Mucosa of stomach (tissue), 1 donor: ENCODE measurements at regions not wholly inside any gene's neighbourhood (a gene's known extent, or its start where the extent isn't known, plus 50 kb on each side); places are given as distances from the start of the nearest gene placed in this dataset.

Experiments used
- H3K27me3 ChIP-seq: one replicate; pipeline ENCODE4 v1.7.0; 2013; ENCODE audit warnings: mild to moderate bottlenecking, low read length; ENCODE audit not compliant: control insufficient read depth, insufficient read depth
- H3K36me3 ChIP-seq: one replicate; pipeline ENCODE4 v1.7.0; 2013; ENCODE audit warnings: low read length; ENCODE audit not compliant: control insufficient read depth, insufficient read depth
- H3K4me1 ChIP-seq: one replicate; pipeline ENCODE4 v1.7.0; 2013; ENCODE audit warnings: mild to moderate bottlenecking, low read length; ENCODE audit not compliant: control insufficient read depth, insufficient read depth
- H3K4me3 ChIP-seq: one replicate; pipeline ENCODE4 v1.7.0; 2013; ENCODE audit warnings: low read length
- H3K9ac ChIP-seq: one replicate; pipeline ENCODE4 v1.7.0; 2013; ENCODE audit warnings: mild to moderate bottlenecking, low read length, moderate library complexity
- H3K9me3 ChIP-seq: one replicate; pipeline ENCODE4 v1.7.0; 2013; ENCODE audit warnings: mild to moderate bottlenecking, low read length, moderate library complexity; ENCODE audit not compliant: control insufficient read depth
- donor health status: Pancreatic carcinoma.

DNA sequence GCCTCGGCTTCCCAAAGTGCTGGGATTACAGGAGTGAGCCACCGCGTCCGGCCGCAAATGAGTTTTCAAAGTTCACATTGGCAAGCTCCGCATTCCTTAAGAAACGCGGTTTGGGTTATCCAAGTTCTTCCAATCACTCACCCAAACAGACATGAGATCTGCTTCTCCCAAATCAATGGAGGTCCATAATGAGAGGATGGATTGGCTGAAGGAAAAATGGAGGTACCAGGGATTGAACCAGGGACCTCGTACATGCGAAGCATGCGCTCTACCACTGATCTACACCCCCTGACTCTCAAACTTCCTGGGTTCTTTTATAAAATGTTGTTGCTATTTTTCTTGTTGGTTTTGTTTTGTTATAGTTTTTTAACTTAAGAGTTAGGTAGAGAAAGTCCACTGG is 170.0 kb downstream of the GPX5 start:
- Histone ChIP-seq H3K27me3 (peaks cover 58% of the 10 kb centered on the region), H3K36me3 (no peaks in the 10 kb centered on the region), H3K4me3 (no peak overlapping the region), H3K9me3 (no peaks in the 10 kb centered on the region), H3K4me1 (no peaks in the 10 kb centered on the region), H3K9ac (no peak overlapping the region)

- no peaks in the 10 kb centered on the region for H3K4me1 ChIP-seq
- H3K9me3 ChIP-seq: no peaks in the 10 kb centered on the region
- H3K27me3 ChIP-seq: peaks cover 59% of the 10 kb centered on the region
- no peak overlapping the region for H3K4me3 ChIP-seq
- H3K36me3 ChIP-seq: no peaks in the 10 kb centered on the region
- no peak overlapping the region for H3K9ac ChIP-seq
Measured at GRCh38 chr6:28696167-28696566, 170.5 kb downstream of the GPX5 start.

DNA sequence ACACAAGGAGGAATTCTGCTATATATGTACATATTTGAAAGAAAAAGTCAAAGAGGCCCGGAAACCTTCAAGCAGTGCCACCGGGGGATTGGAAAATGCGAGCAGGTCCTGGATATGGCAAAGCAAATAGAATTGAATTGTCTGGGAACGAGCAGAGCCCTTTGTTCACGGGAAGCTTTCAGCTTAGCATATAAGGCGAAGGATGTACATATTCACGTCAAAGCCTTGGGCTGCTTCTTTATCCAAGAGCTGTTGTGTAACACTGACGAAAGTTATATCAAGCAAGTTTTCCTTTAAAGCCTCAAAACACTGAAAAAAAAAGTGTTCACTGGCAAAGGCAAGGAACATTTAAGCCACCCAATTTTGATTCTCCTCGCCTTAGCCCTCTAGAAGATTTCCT is 171.0 kb downstream of the GPX5 start:
- Histone ChIP-seq H3K9me3 (no peaks in the 10 kb centered on the region), H3K36me3 (no peaks in the 10 kb centered on the region), H3K27me3 (peaks cover 59% of the 10 kb centered on the region), H3K4me1 (no peaks in the 10 kb centered on the region), H3K4me3 (no peak overlapping the region), H3K9ac (no peak overlapping the region)

GRCh38 chr6:28707387-28708282 is 182.0 kb downstream of the GPX5 start:
- H3K9ac ChIP-seq: no peak overlapping the region
- peaks cover 20% of the 10 kb centered on the region for H3K27me3 ChIP-seq
- H3K9me3 ChIP-seq: no peaks in the 10 kb centered on the region

DNA sequence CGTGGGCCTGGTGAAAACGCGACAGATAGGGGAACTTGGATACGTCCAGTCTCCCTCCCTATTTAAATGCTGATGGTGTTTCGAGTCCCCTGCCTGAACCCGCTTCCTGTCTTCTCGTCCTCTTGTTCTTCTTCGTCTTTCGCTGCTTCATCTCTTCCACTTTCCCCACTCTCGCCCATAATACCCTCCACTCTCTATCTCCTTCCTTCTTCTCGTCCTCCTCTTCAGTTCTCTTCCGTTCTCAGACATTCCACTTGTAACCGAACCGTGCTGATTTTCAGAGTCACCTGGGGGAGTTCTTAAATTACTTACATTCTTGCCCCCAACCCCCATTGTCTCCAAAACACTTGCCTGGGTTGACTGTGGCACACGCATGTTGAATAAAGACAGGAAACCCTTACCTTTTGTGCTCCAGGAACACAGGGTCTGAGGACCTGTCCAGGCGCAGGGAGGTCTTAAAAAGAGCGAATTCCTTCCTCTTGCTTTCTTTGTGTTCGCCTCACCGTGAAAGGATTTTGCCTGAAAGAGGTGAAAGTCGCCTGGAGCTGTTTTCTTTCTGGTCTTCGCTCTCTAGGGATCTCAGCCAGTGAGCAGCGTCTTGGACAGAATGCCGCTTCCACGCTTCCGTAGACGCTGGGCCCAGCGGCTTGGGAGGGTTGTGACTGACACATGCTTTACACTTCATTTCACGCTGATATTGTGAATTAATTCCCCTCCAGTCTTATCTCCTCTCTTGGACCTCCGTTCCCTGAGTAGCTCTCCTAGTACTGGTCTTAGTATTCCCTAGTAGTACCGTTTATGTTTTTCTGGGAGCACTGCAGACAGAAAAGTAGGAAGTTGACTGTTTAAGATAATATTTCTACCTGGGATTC is 184.0 kb downstream of the GPX5 start:
- Histone ChIP-seq H3K4me1 (no peaks in the 10 kb centered on the region), H3K9me3 (no peaks in the 10 kb centered on the region), H3K9ac (no peak overlapping the region), H3K27me3 (peaks cover 20% of the 10 kb centered on the region), H3K36me3 (no peaks in the 10 kb centered on the region), H3K4me3 (no peak overlapping the region)

More at GRCh38 chr6:28707387-28708282, 182.0 kb downstream of the GPX5 start:
- H3K36me3 ChIP-seq: no peaks in the 10 kb centered on the region
- no peak overlapping the region for H3K4me3 ChIP-seq
- H3K4me1 ChIP-seq: no peaks in the 10 kb centered on the region

DNA sequence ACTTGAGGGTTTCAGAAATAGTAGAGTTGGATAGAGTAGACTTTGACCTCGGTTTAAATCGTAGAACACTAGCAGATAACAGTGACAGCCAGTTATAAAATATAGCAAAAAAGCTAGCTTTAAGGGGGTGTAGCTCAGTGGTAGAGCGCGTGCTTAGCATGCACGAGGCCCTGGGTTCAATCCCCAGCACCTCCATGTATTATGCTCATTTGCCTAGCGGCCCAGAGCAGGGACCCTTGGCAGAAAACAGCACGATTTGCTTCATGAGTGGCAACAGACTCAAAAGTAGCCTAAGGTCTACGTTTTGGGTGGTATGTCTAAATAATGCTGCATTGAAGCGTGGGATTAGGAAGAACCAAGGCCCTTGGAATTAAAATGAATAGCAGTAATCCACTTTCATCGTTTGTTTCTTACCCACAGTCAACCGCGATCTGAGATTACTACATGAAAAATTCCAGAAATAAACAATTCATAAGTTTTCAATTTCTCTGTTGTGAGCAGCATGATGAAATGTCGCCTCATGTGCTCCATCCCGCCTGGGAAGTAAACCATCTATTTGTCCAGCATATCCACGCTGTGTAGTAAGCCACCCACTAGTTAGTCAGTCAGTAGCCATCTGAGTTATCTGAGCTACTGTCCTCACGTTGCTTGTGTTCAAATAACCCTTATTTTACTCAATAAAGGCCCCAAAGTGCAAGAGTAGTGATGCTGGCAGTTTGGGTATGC is 184.9 kb downstream of the GPX5 start:
- H3K27me3 ChIP-seq: peaks cover 20% of the 10 kb centered on the region
- H3K36me3 ChIP-seq: no peaks in the 10 kb centered on the region
- no peak overlapping the region for H3K4me3 ChIP-seq
- no peaks in the 10 kb centered on the region for H3K9me3 ChIP-seq
- no peaks in the 10 kb centered on the region for H3K4me1 ChIP-seq
- no peak overlapping the region for H3K9ac ChIP-seq

- no peak overlapping the region for H3K9ac ChIP-seq
- no peaks in the 10 kb centered on the region for H3K9me3 ChIP-seq
- no peaks in the 10 kb centered on the region for H3K4me1 ChIP-seq
- H3K4me3 ChIP-seq: no peak overlapping the region
- H3K36me3 ChIP-seq: no peaks in the 10 kb centered on the region
- peaks cover 20% of the 10 kb centered on the region for H3K27me3 ChIP-seq
Measured at GRCh38 chr6:28711325-28711724, 185.6 kb downstream of the GPX5 start.

DNA sequence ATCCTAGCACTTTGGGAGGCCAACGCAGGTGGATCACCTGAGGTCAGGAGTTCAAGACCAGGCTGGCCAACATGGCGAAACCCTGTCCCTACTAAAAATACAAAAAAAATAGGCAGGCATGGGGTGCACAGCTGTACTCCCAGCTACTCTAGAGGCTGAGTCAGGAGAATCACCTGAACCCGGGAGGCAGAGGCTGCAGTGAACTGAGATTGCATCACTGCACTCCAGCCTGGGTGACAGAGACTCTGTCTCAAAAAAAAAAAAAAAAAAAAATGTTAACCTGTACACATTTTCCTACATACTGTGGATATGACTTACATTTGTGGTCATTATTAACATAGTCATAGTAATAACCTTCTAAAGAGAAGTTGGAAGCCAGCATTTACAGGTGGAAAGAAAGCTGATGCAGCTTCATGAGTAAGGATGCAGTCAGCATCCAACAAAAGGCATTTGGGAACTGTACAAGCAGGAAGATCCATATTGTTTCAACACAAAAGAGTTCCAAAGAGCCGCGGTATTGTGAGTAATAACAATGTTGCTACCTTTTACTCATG is 186.2 kb downstream of the GPX5 start:
- no peaks in the 10 kb centered on the region for H3K36me3 ChIP-seq
- H3K27me3 ChIP-seq: peaks cover 20% of the 10 kb centered on the region
- H3K9me3 ChIP-seq: no peaks in the 10 kb centered on the region
- H3K4me3 ChIP-seq: no peak overlapping the region
- no peaks in the 10 kb centered on the region for H3K4me1 ChIP-seq
- H3K9ac ChIP-seq: no peak overlapping the region

DNA sequence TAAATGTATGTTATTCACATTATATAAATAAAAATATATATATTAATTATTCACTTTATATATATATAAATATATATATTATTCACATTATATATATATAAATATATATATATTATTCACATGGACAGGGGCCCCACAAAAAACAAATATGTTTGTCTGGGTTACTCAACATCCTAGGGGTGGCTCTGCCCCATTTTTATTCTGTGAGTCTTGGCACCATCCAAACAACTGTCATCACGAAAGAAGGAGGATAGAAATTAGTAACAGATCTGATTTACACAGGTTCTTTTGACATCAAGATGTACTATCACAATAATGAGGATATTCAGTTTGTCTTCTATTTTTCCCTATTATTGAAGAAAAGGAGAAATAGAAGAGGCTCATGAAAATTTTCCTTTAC is 187.3 kb downstream of the GPX5 start:
- Histone ChIP-seq H3K36me3 (no peaks in the 10 kb centered on the region), H3K4me1 (no peaks in the 10 kb centered on the region), H3K9me3 (no peaks in the 10 kb centered on the region), H3K4me3 (no peak overlapping the region), H3K27me3 (peaks cover 20% of the 10 kb centered on the region), H3K9ac (no peak overlapping the region)

GRCh38 chr6:28719275-28719940 is 193.7 kb downstream of the GPX5 start:
- Histone ChIP-seq H3K36me3 (no peaks in the 10 kb centered on the region), H3K9me3 (no peaks in the 10 kb centered on the region), H3K27me3 (peaks cover 3% of the 10 kb centered on the region), H3K9ac (no peak overlapping the region), H3K4me3 (no peak overlapping the region), H3K4me1 (no peaks in the 10 kb centered on the region)
